ENCODE measurements at regions not wholly inside any gene's neighbourhood (a gene's known extent, or its start where the extent isn't known, plus 50 kb on each side); places are given as distances from the start of the nearest gene placed in this dataset.
"Not testable (repeated sequence)": the region's sequence is repeated elsewhere in the genome, so short reads cannot be mapped to it uniquely, and the experiment has no call there.

DNA sequence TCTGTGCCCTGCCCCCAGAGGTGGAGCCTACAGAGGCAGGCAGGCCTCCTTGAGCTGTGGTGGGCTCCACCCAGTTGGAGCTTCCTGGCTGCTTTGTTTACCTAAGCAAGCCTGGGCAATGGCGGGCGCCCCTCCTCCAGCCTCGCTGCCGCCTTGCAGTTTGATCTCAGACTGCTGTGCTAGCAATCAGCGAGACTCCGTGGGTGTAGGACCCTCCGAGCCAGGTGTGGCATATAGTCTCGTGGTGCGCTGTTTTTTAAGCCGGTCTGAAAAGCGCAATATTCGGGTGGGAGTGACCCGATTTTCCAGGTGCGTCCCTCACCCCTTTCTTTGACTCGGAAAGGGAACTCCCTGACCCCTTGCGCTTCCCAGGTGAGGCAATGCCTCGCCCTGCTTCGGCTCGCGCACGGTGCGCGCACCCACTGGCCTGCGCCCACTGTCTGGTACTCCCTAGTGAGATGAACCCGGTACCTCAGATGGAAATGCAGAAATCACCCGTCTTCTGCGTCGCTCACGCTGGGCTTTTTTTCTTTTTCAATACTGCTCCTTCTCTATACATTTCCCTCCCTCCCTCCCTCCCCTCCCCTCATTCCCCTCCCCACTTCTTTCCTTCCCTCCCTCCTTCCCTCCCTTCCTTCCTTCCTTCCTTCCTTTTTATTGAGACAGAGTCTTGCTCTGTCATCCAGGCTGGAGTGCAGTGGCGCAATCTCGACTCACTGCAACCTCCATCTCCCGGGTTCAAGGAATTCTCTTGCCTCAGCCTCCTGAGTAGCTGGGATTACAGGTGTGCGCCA lies 197.1 kb upstream of the TBL1XR1 start:
- not testable (repeated sequence) for DNase-seq (ENCODE audit: low spot score)

DNA sequence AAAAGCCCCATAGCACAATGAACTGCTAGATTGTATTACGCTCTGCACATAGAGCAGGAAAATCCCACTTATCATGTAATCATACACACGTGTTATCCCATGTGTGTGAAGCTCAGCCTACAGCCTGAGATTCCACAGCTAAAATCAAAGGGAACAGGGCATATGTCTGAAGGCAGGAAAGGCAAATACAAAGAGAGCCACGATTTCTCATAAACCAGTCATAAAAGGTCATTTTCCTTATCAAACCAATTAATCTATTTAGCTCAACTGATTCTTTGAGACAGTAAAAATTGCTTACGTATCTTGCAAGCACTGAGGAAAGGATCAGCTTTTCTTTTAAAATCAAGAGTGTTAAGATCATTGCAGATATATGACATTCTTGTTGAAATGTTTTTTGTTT lies 199.5 kb upstream of the TBL1XR1 start:
- DNase-seq (ENCODE audit: low spot score), result no peak

DNA sequence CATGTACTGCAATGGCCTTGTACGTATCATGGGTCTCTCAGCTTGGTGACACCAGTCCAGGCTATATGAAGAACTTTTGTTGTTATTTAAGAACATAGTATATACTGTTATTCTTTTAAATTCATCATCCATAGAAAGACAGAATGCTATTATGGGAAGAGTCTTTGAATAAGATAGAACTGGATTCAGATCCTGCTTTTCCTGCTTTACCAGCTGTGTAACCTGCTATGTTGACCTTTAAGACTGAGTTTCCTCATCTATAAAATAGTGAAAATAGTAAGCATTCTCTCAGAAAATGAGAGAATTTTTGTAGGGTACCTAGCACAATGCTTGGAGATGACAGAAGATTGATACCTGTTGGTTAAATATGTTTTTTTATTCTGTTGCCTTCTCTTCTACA lies 204.1 kb upstream of the TBL1XR1 start:
- no peak for DNase-seq (ENCODE audit: low spot score)

DNA sequence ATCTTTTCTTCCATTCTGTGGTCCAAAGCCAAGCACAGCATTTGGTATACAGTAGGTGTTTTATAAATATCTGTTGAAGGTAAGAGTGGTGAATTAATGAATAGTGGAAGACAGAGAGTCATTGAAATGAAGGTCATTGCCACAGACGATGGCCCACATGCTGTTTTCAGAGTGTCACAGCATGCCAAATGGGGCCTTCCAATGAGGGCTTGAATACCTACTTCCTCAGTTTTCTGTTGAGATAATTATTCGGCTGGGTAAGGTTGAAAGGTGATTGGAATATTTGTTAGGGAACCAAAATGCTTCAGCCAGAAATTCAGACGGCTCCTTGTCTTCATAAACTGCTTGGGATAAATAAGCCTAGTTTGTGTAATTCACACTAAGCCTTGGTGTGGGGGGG lies 205.3 kb upstream of the TBL1XR1 start:
- no peak for DNase-seq (ENCODE audit: low spot score)

DNA sequence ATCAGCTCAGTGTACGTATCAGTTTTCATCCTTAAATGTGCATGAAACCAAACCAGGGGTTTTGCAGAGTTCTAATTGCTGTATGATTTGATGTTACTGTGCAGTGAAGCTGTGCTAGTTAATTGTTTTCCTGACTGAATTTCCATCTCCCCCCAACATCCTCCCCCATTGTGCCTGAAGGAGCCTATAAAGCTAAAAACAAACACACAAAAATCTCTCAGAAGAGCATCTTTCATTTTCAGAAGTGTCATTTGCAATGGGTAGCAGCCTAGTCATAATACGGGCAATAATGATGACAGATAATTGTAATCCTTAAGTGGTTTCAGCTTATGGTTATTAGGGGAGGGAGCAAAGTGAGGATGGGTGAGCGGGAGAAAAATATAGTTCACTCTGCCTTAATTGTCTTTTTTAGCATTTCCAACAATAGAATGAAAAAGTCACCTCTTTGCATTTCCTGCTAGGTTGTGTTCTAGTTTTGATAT lies 207.9 kb upstream of the TBL1XR1 start:
- no peak for DNase-seq (ENCODE audit: low spot score)

DNA sequence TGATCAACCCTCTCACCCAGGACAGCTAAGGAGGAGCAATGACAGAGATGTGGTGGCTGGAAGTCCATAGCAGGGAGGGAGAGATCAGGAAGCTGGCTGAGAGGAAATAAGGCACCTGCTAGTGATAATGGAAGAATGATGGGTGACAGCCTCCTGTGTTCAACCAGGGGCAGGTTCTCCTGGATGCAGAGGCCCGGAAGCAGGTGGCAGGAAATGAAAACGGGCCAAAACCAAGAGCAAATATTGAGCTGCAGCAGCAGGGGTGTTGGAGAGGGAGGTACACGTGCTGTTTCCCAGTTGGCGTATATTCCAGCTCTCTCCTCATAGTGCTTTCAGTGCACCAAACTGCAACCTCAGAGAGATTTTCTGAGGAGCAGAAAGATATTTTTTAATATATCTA lies 213.4 kb upstream of the TBL1XR1 start:
- DNase-seq (ENCODE audit: low spot score), result no peak

DNA sequence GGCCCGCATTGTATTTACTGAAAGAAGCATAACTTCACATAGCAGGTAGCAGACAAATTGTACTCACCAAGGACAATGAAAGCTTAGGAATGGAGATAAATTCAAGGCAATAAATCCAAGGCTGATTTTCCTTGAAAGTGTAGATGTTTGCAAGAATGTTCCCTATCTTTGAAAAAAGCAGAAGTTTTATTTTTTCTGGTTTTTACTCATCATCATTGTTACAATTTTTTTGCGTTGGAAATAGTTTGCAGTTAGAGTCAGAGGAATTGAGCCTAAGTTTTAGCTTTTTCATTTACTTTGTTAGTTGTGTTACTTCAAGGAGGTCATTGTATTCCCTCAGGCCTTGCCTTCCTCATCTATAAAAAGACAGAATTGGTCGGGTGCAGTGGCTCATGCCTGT lies 213.9 kb upstream of the TBL1XR1 start:
- no peak for DNase-seq (ENCODE audit: low spot score)

DNA sequence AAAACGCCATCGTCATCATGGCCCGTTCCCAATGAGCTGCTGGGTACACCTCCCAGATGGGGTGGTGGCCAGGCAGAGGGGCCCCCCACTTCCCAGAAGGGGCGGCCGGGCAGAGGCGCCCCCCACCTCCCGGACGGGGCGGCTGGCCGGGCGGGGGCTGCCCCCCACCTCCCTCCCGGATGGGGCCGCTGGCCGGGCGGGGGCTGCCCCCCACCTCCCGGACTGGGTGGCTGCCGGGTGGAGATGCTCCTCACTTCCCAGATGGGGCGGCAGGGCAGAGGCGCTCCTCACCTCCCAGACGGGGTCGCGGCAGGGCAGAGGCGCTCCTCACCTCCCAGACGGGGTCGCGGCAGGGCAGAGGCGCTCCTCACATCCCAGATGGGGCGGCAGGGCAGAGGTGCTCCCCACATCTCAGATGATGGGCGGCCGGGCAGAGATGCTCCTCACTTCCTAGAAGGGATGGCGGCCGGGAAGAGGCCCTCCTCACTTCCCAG lies 215.4 kb upstream of the TBL1XR1 start:
- not testable (repeated sequence) for DNase-seq (ENCODE audit: low spot score)

DNA sequence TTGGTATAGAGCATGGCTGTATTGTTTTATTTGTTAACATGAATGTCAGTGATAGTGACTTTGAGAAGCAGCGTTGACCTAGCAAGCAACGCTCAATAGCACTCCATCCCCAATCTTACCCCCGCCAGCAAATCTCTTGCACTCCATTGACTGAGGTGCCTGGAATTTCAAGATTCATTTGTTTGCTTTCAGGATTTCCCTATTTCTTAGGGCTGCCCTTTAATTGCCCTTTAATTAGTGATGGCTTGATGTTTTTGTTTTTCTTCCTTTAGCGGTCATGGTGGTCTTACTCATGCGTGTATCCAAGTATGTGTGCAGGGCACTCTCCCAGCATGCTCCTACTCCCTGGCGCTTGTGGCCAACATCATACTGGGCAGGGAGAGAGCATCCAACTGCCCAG lies 216.8 kb upstream of the TBL1XR1 start:
- no peak for DNase-seq (ENCODE audit: low spot score)

DNA sequence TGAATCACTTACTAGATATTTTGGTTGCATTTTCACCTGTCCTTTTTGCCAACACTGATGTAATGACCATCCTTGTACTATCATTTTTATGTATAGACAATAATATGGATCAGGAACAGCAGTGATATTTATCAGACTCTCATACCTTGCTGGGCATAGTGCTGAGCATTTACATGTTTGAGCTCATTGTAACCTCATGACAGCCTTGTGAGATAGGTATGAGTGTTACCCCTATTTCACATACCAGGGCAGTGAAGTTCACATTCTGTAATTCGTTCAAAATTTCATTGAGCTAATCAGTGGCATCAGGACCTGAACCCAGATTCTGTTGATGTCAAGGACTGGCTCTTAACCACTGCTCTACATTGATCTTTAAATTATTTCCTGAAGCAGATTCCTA lies 221.5 kb upstream of the TBL1XR1 start:
- no peak for DNase-seq (ENCODE audit: low spot score)

DNA sequence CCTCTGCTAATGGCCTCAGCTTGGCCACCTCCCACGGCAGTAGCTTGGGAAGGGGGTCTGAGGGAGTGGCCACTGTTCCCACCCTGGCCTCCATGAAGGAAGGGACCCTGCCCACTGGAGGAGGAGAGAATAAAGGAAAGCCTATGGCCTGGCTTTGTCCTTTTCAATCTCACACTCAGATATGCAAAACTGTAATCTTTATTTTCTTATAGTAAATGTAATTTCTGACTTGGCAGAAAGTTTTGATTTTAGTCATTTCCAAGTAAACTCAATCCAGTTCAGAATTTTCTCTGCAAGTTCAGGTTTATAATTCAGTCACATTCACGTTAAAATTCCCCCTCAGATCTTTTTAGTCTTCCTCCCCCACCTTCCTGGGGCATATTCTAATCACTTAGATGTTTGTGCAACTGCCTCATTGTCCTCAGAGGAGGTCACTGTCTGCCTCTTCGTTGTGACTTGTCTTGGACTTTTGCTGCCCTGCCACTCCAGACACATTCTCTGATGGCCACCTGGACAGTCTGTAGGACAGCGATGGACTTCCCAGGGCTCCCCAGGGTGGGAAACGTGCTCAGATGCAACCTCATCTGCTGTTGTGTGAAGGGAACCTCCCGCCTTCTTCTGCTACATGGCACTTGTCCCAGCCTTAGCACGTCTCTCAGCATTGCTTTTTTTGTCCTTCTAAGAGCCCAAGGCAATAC lies 222.8 kb upstream of the TBL1XR1 start:
- DNase-seq (ENCODE audit: low spot score), result no peak

DNA sequence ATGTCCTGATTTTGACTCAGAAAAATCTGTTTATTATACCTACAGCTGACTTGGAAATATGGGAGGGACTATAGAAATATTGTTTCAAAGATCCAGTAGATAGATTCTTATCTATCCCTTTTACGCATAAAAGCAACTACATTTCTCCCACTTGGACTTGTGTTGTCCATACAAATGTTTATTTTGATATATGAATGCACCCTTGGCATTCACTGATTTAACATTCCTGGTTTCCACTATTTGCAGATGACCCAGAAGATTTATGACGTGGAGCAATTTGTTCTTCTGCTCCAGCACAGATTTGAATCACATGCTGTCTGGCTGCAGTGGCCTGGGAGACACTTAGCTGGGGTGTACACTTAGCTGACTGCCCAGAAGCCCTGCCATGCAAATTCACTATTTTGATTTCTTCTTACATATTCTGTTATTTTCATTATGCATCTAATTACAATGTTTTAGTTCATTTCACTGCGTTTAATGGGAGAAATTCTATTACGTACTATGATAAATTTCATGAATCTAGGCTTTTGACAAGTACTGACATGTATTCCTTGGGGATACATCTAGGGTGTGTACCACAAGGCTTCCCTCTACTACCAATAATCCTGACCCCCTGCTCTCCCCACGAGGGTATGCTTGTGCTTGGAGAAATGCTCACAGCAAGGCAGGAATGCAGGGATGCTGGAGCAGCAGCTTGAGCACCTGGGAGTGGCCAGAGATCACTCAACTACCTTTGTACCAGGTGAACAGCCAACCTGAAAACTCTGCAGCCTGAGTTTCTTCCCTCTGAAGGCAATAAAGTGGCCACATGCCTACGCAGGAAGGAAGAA lies 223.6 kb upstream of the TBL1XR1 start:
- no peak for DNase-seq (ENCODE audit: low spot score)

DNA sequence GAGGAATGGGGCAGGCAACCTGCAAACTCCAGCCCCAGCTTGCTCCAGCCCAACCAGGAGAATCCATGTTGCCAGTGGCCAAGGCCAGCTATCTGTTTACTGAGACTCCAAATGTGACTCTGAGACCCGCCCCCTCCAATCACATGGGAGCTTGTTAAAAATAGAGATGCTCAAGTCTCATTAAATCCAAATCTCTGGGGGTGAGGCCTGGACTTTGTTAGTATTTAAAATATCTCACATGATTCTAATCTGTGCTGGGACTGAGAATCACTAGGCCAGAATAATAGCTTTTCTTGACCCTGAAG lies 224.2 kb upstream of the TBL1XR1 start:
- DNase-seq (ENCODE audit: low spot score), result no peak

DNA sequence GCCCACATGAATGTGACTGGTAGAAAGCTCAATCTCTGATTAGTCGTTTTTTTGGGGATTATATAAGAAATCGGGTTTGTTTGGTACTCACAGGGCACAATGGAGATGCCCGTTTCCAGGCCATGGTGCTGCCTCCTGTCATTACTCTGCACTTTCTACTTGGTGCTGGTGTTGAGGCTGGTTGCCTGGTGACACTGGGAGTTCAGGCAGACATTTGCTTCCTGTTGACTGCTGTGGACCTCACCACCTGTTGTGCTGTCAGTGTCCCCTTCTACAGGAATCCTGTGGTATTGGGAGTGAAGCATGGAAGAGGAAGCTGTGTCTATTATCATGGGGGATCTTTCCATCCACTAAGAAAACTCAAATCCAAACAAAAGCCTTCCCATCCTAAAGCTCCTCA lies 227.2 kb upstream of the TBL1XR1 start:
- no peak for DNase-seq (ENCODE audit: low spot score)

DNA sequence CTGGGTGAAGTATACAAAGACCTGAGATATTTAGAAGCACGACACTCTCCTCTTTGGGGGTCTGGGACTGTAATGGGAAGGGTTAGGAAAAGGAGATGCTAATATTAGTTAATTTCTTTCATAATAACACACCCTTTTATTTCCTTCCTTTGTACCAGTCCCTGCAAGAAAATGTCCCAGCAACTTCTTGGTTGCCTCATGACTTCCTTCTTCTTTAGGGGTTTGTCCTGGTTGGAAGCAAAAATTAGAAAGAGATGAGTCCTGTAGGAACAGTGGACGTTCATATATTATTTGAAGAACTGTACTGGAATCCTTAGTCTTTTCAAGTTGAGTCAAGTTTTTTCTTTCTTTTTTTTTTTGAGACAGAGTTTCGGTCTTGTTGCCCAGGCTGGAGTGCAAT lies 227.8 kb upstream of the TBL1XR1 start:
- DNase-seq (ENCODE audit: low spot score), result no peak

DNA sequence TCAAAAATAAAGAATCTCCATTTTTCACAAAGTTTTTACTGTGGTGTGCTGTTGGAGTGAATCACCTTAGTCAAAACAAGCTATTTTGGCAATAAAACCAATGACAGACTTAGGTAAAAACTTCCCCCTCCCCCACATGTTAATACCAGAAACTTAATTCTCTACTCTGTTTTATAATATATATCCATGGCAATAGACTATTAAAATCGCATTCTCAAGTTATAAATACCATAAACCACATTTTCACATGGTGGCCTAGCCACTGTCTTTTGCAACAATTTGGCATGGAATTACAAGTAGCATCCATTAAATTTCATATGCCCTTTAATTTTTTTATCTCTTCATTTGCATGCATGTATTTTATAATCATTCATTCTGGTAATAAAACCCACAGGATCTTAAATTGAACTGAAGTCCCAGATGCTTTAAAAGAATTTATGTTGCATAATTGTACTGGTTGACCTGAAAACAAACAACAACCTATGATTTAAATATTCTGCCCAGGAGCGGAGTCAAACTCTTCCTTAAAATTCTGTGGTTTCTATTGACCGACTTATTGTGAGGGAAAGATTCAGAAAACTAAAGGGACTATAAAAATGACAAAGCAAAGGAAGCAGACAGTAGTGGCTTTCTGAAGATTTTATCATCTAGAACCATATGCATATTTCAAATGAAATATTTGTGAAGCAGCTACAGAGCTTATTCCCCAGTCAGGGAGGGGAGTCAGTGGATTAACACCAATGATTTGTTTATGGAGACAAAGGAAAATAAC lies 229.0 kb upstream of the TBL1XR1 start:
- DNase-seq (ENCODE audit: low spot score), result no peak

DNA sequence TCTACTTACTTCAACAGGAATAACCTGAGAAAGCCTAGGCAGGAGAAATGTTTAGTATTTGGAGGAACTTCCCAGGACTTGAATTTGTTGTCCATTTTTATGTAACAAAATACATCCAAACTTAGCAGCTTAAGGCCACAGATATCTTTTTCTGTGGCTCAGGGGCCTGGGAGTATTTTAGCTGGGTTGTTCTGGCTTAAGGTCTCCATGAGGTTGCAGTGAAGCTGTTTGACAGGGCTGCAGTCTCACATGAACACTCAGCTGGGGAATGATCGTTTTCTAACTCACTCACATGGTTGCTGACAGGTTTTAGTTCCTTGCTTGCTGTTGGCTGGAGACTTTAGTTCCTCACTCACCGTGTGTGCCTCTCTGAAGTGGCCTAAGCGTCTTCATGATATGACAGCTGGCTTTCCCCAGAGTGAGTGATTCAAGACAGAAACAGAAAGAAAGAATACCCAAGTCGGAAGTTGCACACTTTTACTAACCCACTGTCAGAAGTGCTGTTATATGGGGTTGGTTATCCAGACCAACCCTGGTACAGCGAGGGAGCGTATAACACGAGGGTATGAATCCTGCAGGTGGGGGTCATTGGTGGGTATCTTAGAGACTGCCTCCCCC lies 229.7 kb upstream of the TBL1XR1 start:
- no peak for DNase-seq (ENCODE audit: low spot score)

DNA sequence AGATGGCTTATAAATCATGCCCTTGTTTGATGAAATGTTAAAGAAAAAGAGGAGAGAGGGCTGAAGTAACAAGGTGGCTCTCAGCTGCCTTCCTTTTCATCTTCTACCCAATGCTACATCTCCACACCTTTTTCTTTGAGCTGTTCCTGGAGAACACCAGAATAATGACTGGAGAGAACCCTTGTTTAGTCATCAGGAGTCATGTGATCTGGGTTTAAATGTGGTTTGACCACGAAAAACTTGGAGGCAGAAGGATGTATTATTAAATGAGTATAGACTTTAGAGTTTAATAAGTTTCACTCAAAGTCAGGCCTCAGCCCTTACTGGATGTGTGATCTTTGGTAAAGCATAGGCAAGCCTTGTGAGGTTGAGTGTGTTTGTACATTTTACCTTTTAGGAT lies 230.3 kb upstream of the TBL1XR1 start:
- DNase-seq (ENCODE audit: low spot score), result no peak

DNA sequence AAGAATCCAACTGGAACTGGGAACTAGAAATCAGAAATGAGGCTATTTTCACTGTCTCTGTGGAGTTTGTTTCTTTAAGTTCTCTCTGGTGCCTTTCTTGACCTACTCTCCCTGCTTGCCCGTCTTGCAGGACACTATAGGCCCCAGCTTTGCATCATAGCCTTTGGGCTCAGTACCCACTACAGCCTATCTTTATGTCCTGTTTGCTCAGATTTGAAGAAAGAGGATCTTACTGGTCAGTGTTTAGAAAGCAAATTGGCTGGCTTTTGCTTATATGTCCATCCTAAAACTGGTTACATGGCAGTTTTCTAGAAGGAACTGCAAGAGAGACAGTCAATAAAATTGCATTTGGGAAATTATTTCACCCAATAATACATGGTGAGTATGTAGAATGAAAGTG lies 231.8 kb upstream of the TBL1XR1 start:
- no peak for DNase-seq (ENCODE audit: low spot score)

DNA sequence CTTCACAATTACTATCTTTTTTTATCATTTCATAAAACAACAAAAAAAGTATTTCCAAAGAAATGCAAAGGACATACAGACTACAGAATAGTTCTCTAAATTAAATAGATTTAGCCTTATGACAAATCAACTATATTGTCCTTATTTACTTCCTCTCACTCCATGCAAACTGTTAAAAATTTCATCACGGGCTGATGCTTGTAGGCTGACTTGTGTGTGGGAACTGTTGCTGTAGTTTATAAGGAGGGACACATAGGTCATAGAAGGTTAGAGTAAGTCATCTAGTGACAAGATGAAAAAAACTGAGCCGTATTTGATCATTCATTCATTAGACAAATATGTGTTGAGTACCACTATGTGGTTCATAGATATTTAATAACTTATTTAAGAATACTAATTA lies 232.5 kb upstream of the TBL1XR1 start:
- no peak for DNase-seq (ENCODE audit: low spot score)

DNA sequence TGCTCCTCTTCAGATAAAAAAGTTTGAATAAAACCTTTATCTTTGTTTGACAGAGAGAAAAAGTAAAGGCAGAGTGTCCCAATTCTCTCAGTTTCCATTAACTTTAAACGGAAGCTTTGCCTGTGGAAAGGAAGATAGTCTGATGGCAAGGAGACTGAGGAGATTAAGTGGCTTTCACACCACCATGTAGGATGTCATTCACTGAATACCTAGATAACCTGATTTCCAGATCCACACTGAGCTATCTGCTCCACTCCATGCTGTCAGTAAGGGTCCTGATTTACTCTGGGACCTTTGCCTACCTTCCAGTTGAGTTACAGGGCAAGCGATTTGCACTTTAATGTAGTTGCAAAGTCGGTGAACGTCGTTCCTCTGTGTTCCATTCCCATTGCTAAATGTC lies 233.4 kb upstream of the TBL1XR1 start:
- no peak for DNase-seq (ENCODE audit: low spot score)

Data from putamen (tissue), 1 donor.